GM06990 (cell line): ENCODE measurements at regions not wholly inside any gene's neighbourhood (a gene's known extent, or its start where the extent isn't known, plus 50 kb on each side); places are given as distances from the start of the nearest gene placed in this dataset.

Source experiments
- DNase-seq: peaks from one replicate; pipeline ENCODE4 v3.0.0-alpha.2; 2011; ENCODE audit not compliant: insufficient read length; ENCODE audit errors: extremely low read depth
- H3K27me3 ChIP-seq: replicated peaks from 2 replicates; pipeline ENCODE4 v1.6.0; 2011; ENCODE audit warnings: low read length; ENCODE audit not compliant: control insufficient read depth, insufficient read depth
- H3K36me3 ChIP-seq: 2 replicates; pipeline ENCODE4 v1.5.1; 2011; ENCODE audit warnings: low read length; ENCODE audit not compliant: control insufficient read depth, insufficient read depth
- H3K4me3 ChIP-seq: replicated peaks from 2 replicates; pipeline ENCODE4 v1.5.1; 2011; ENCODE audit warnings: low read depth, mild to moderate bottlenecking, control low read depth, low read length
- CTCF ChIP-seq: IDR thresholded peaks from 2 replicates; pipeline ENCODE4 v1.5.1; 2011; ENCODE audit warnings: low read length, control low read depth, mild to moderate bottlenecking, inconsistent platforms; ENCODE audit not compliant: insufficient read depth, poor library complexity, severe bottlenecking

GRCh38 chr10:117685431-117685830, 142.9 kb downstream of the EMX2 start:
- no peak for TF ChIP-seq CTCF
- DNase-seq: no peak
- H3K36me3 ChIP-seq: no peaks in the 10 kb centered on the region
- H3K27me3 ChIP-seq: no peaks in the 10 kb centered on the region; the same call in none of the 2 replicates
- H3K4me3 ChIP-seq: no peak overlapping the region

GRCh38 chr10:117686606-117687005, 144.1 kb downstream of the EMX2 start:
- no peak overlapping the region for H3K4me3 ChIP-seq
- H3K36me3 ChIP-seq: no peaks in the 10 kb centered on the region
- H3K27me3 ChIP-seq: no peaks in the 10 kb centered on the region; the same call in none of the 2 replicates
- no peak for TF ChIP-seq CTCF
- DNase-seq: no peak

GRCh38 chr10:117688358-117688757, 145.8 kb downstream of the EMX2 start:
- Histone ChIP-seq H3K27me3 (no peaks in the 10 kb centered on the region; the same call in none of the 2 replicates), H3K4me3 (no peak overlapping the region), H3K36me3 (no peaks in the 10 kb centered on the region)
- no peak for TF ChIP-seq CTCF
- no peak for DNase-seq

- no peak for DNase-seq
- no peaks in the 10 kb centered on the region; the same call in none of the 2 replicates for H3K27me3 ChIP-seq
- no peaks in the 10 kb centered on the region for H3K36me3 ChIP-seq
- TF ChIP-seq CTCF: no peak
- H3K4me3 ChIP-seq: no peak overlapping the region
Observed at GRCh38 chr10:117689566-117689965, 147.0 kb downstream of the EMX2 start.

GRCh38 chr10:117690359-117690758, 147.8 kb downstream of the EMX2 start:
- no peaks in the 10 kb centered on the region for H3K36me3 ChIP-seq
- no peaks in the 10 kb centered on the region; the same call in none of the 2 replicates for H3K27me3 ChIP-seq
- TF ChIP-seq CTCF: no peak
- DNase-seq: no peak
- H3K4me3 ChIP-seq: no peak overlapping the region

GRCh38 chr10:117694190-117694589, 151.6 kb downstream of the EMX2 start:
- no peak for DNase-seq
- no peaks in the 10 kb centered on the region; the same call in 1 of the 2 replicates for H3K27me3 ChIP-seq
- no peaks in the 10 kb centered on the region for H3K36me3 ChIP-seq
- no peak for TF ChIP-seq CTCF
- no peak overlapping the region for H3K4me3 ChIP-seq
